Subcutaneous abdominal adipose tissue (tissue), 5 donors: ENCODE measurements at regions not wholly inside any gene's neighbourhood (a gene's known extent, or its start where the extent isn't known, plus 50 kb on each side); places are given as distances from the start of the nearest gene placed in this dataset.

Experiments used
- H3K27ac ChIP-seq: one replicate; pipeline ENCODE4 v1.7.0; 2013; ENCODE audit warnings: low read depth, mild to moderate bottlenecking, inconsistent platforms, low read length, moderate library complexity
- H3K27me3 ChIP-seq, 5 donors: one replicate each; pipeline ENCODE4 v1.7.0; 2013; ENCODE audit warnings: low read length in 5 of 5, inconsistent platforms in 1 of 5; ENCODE audit not compliant: control insufficient read depth in 5 of 5, insufficient read depth in 4 of 5
- H3K36me3 ChIP-seq, 5 donors: one replicate each; pipeline ENCODE4 v1.7.0; 2013; ENCODE audit warnings: low read length in 5 of 5; ENCODE audit not compliant: control insufficient read depth in 5 of 5, insufficient read depth in 5 of 5
- H3K4me1 ChIP-seq, 5 donors: one replicate each; pipeline ENCODE4 v1.7.0; 2013; ENCODE audit warnings: low read length in 5 of 5, mild to moderate bottlenecking in 3 of 5, moderate library complexity in 1 of 5; ENCODE audit not compliant: control insufficient read depth in 5 of 5, insufficient read depth in 5 of 5
- H3K4me3 ChIP-seq, 5 donors: one replicate each; pipeline ENCODE4 v1.7.0; 2013; ENCODE audit warnings: low read length in 5 of 5, low read depth in 1 of 5
- H3K9ac ChIP-seq, 5 donors: one replicate each; pipeline ENCODE4 v1.7.0; 2013; ENCODE audit warnings: low read length in 5 of 5, mild to moderate bottlenecking in 4 of 5, moderate library complexity in 3 of 5
- H3K9me3 ChIP-seq, 5 donors: one replicate each; pipeline ENCODE4 v1.7.0; 2013; ENCODE audit warnings: low read length in 5 of 5; ENCODE audit not compliant: control insufficient read depth in 5 of 5
- donor health status: healthy.
- donor health status: healthy.
- donor health status: healthy.
- donor health status: healthy.
- donor health status: healthy.

DNA sequence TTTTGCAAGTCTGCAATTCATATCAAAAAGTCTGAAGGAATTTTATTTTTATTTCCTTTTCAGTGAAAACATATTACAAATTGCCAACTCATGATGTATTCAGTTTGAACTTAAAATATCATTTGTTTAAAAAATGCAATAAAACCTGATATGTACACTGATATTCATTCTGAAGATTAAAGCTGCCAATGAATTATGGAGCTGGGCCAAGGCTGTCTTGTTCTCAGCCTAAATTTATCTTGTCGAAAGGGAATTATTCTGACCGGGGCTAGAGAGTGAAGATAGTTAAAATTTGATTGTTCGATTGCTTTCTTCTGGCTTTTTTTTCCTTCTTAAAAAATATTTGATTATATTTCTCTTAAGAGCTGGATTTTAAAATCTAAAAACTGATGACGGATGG lies 54.0 kb upstream of the RBFOX1 start:
- Histone ChIP-seq H3K9ac (no peak overlapping the region), H3K4me3 (no peak overlapping the region), H3K9me3 (peaks cover 0 to 2% (median 0%) of the 10 kb centered on the region in 5 donors), H3K4me1 (no peaks in the 10 kb centered on the region), H3K36me3 (no peaks in the 10 kb centered on the region), H3K27me3 (no peaks in the 10 kb centered on the region), H3K27ac (no peak overlapping the region)

DNA sequence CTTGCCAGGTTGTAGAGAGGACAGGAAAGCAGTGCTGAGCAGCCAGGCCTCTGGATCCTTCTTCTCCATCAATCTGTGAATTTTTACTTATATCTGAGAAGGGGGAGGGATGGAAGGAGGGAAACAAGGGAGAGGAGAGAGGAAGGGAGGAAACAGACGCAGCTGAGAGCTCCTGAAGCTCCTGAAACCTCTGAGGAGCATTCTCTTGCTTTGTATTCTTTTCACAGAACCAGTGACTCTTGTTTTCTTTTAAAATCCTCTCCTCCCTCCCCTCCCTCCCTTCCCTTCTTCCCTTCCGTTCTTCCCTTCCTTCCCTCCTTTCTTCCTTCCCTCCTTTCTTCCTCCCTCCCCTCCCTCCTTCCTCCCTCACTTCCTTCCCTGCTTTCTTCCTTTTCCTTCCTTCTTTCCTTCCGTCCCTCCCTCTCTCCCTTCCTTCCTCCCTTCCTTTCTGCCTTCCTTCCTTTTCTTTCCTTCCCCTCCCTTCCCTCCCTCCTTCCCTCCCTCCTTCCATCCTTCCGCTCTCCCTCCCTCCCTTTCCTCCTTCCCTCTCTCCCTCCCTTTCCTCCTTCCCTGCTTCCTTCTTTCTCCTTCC lies 60.0 kb upstream of the RBFOX1 start:
- Histone ChIP-seq H3K9ac (no peak overlapping the region), H3K9me3 (no peaks in the 10 kb centered on the region), H3K27ac (no peak overlapping the region)

DNA sequence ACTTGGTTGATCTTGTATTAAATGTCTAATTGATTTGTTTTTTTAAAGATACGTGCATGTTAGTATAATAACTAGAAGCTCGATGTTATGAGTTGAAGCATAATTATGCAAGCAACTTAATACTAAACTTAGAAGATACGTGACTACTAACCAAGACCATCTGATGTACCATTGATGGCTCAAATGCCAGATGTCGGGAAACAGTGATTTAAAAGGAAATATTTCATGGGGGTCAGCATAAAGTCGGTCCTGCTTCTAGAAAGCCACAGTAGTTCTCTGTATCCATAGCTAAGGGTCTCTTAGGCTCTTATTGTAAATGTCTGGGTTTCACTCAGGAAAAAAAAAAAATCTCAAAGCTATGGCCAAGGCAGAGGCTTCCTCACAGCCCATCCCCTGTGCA lies 61.2 kb upstream of the RBFOX1 start:
- H3K27ac ChIP-seq = no peak overlapping the region
- no peak overlapping the region for H3K9ac ChIP-seq
- no peak overlapping the region for H3K4me3 ChIP-seq
- H3K27me3 ChIP-seq = peaks cover 0 to 2% (median 0%) of the 10 kb centered on the region in 5 donors
- H3K4me1 ChIP-seq = no peaks in the 10 kb centered on the region
- H3K36me3 ChIP-seq = no peaks in the 10 kb centered on the region
- H3K9me3 ChIP-seq = no peaks in the 10 kb centered on the region

More for the DNA sequence above, 60.0 kb upstream of the RBFOX1 start:
- H3K4me1 ChIP-seq = no peaks in the 10 kb centered on the region
- no peak overlapping the region for H3K4me3 ChIP-seq
- H3K36me3 ChIP-seq = no peaks in the 10 kb centered on the region
- peaks cover 0 to 2% (median 0%) of the 10 kb centered on the region in 5 donors for H3K27me3 ChIP-seq

DNA sequence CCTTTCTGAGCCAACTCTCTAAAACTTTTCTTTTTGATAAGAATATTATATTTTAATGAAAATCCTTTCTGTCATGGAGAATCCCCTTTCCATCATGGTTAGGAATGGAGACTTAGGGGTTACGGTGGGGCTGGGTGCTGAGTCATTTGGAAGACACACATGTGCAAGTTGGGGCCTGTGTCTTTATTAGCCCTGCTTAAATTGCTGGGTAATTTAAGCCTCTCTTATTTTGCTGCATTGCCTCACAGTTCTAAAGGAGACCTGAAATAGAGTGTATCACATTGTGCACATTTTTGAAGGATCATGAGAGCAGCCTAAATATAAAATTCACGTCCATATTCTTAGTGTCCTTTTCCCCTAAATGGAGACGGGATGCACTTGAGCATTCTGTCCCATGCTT lies 61.8 kb upstream of the RBFOX1 start:
- Histone ChIP-seq H3K4me3 (no peak overlapping the region), H3K27ac (no peak overlapping the region), H3K36me3 (no peaks in the 10 kb centered on the region), H3K27me3 (peaks cover 0 to 2% (median 0%) of the 10 kb centered on the region in 5 donors), H3K4me1 (no peaks in the 10 kb centered on the region), H3K9me3 (no peaks in the 10 kb centered on the region), H3K9ac (no peak overlapping the region)

DNA sequence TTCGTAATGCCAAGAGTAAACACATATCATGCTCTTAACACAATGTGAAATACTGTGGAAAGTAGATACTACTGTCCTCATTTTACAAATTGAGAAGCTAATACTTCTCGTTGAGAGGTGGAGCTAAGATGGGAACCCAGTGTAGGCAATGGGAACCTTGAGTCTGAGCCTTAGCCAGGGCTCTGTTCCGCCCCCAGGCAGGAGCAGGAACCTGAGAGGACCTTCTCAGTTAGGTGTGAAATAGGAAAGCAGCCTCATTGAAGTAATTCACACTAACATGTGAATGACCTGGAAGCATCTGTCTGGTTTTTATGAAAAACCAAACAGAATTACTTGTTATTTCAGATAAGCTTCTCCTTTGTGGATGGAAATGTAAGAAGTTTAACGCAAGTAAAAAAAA lies 62.6 kb upstream of the RBFOX1 start:
- no peak overlapping the region for H3K27ac ChIP-seq
- H3K27me3 ChIP-seq = peaks cover 0 to 2% (median 0%) of the 10 kb centered on the region in 5 donors
- no peaks in the 10 kb centered on the region for H3K9me3 ChIP-seq
- no peaks in the 10 kb centered on the region for H3K4me1 ChIP-seq
- H3K4me3 ChIP-seq = no peak overlapping the region
- H3K36me3 ChIP-seq = no peaks in the 10 kb centered on the region
- no peak overlapping the region for H3K9ac ChIP-seq

DNA sequence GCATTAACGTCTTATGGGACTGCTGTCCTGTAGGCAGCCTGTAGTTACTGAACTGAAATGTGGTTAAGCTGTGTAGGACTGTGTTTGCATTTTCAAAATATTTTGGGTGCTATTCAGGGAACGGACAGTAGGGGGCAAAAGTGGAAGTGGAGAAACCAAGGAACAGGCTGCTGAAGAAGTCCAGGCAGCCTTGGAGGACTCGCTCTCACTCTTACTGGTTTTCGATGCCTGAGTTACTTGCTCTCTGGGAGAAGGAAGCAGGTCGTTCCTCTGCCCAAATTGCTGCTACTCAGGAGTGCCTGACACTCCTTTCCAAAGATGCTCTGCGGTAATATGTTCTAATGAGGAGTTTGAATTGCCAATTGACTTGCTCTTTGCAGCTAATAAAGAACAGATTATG lies 64.5 kb upstream of the RBFOX1 start:
- H3K27me3 ChIP-seq = peaks cover 0 to 2% (median 0%) of the 10 kb centered on the region in 5 donors
- H3K4me3 ChIP-seq = no peak overlapping the region
- H3K9me3 ChIP-seq = no peaks in the 10 kb centered on the region
- no peak overlapping the region for H3K27ac ChIP-seq
- H3K4me1 ChIP-seq = no peaks in the 10 kb centered on the region
- no peak overlapping the region for H3K9ac ChIP-seq
- H3K36me3 ChIP-seq = no peaks in the 10 kb centered on the region

DNA sequence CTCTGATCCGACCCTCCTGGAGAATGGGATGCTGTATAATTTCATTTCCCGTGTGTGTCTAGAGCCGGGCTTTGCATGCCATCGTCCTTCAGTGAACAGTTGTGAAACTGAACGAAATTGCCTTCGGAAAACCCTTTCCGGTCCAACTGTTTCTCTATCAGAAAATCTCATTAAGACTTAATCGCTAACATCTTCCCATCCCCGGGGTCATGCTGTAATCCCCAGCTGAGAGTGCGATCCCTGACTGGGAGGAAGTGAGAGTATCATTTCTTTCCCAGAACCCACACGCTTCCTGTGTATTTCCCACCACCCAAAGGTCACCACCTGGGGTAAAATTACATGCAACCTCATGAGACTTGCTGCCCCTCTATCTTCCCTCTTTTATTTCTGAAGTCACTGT lies 75.6 kb upstream of the RBFOX1 start:
- H3K27me3 ChIP-seq = peaks cover 0 to 4% (median 0%) of the 10 kb centered on the region in 5 donors
- H3K9ac ChIP-seq = no peak overlapping the region
- no peaks in the 10 kb centered on the region for H3K4me1 ChIP-seq
- H3K36me3 ChIP-seq = no peaks in the 10 kb centered on the region
- H3K4me3 ChIP-seq = no peak overlapping the region
- H3K9me3 ChIP-seq = no peaks in the 10 kb centered on the region
- no peak overlapping the region for H3K27ac ChIP-seq

DNA sequence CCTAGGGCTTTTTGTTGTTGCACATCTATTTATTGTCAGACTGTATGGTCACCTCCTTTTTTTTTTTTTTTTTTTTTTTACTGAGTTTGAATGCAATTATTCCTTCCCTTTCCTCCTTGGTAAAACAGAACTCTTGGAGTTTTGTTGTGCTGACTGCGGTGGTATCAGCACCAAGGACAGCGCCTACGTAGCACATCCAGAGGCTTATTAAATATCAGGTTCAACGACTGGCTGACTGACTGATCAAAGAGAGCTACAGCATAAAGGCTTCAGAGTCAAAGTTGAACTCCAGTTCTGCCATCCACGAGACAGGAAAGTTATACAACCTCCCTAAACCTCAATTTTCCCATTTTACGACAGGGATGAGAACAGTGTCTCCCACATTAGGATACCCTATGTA lies 86.1 kb upstream of the RBFOX1 start:
- no peak overlapping the region for H3K4me3 ChIP-seq

DNA sequence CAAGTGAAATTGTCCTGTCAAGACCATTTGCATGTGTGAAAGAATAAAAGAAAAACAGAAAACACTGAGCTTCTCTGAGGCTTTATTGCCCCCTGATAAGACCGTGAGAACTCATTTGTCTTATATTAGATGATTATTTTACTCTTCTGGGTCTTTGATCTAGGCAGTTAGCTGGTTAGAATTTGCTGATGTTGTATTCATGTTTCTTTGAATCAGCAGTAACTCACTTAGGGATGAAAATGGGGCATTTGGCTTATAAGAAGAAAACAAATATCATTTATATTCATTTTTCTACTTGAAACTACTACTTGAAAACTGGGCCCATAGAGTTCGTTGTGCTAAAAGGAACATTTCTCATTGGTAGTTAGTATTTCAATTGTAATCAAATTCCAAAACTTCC lies 93.1 kb upstream of the RBFOX1 start:
- Histone ChIP-seq H3K27me3 (no peaks in the 10 kb centered on the region), H3K9ac (no peak overlapping the region), H3K9me3 (no peaks in the 10 kb centered on the region), H3K4me3 (no peak overlapping the region), H3K4me1 (no peaks in the 10 kb centered on the region), H3K36me3 (no peaks in the 10 kb centered on the region), H3K27ac (no peak overlapping the region)

More for the DNA sequence above, 86.1 kb upstream of the RBFOX1 start:
- Histone ChIP-seq H3K4me1 (no peaks in the 10 kb centered on the region), H3K27me3 (no peaks in the 10 kb centered on the region), H3K9me3 (peaks cover 0 to 2% (median 0%) of the 10 kb centered on the region in 5 donors), H3K9ac (no peak overlapping the region), H3K36me3 (no peaks in the 10 kb centered on the region), H3K27ac (no peak overlapping the region)

DNA sequence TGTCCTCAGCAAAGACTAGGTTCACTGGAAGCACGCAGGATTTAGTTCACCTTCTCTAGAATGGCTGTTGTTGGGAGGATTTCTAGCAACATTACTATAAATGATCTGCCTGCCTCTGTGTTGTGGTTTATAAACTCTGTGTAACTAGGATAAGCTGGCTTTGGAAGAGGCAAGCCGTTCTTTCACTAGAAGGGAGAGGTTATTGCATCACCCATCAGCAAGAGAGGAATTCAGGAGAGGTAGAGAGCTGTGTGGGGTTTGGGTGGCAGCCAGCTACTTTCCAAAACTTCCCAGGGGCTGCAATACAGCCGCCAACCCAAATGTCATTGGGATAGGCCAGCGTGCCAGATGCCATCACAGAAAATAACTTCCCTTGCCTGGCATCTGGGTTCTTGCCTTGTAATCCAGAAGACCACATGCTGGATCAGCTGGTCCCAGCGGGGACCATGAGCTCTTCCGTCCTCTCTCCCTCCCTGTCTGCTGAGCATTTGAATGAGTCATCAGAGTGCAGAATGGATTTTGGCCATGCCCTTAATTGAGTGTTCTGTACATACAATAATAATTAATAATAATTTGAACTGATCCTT lies 95.7 kb upstream of the RBFOX1 start:
- Histone ChIP-seq H3K27me3 (no peaks in the 10 kb centered on the region), H3K36me3 (no peaks in the 10 kb centered on the region), H3K4me3 (no peak overlapping the region), H3K27ac (no peak overlapping the region), H3K9me3 (no peaks in the 10 kb centered on the region), H3K9ac (no peak overlapping the region), H3K4me1 (no peaks in the 10 kb centered on the region)
